Endothelial cell of umbilical vein (primary cell): ENCODE measurements at regions not wholly inside any gene's neighbourhood (a gene's known extent, or its start where the extent isn't known, plus 50 kb on each side); places are given as distances from the start of the nearest gene placed in this dataset.

Source experiments
- BruUV-seq: library from RNA; stranded (reverse); fragments of 400-500 nt; replicated peaks from 2 replicates; lab custom pipeline; 2021; lab: Mats Ljungman, UMichigan
- CTCF ChIA-PET: fragments of 300-600, 350-600 bp; sonication (Branson Sonifier 250); formaldehyde crosslinking; loops from one replicate; lab custom pipeline; 2021; ENCODE audit warnings: antibody characterized with exemption, inconsistent platforms; lab: Charles Lee
- POLR2A ChIA-PET: fragments of 300-600, 350-600 bp; sonication (Branson Sonifier 250); formaldehyde crosslinking; loops from one replicate; lab custom pipeline; 2021; ENCODE audit warnings: antibody characterized with exemption, inconsistent platforms; lab: Charles Lee
- DNase-seq: peaks from one replicate; pipeline ENCODE4 v3.0.0-alpha.2; 2011; ENCODE audit warnings: low read depth, low spot score
- FAIRE-seq: peaks from 2 replicates; lab custom pipeline; 2011; peaks lifted over from hg19 to GRCh38; lab: Jason Lieb, UNC
- H2AFZ ChIP-seq: 2 replicates; pipeline ENCODE4 v1.6.0; 2012; ENCODE audit warnings: low read depth, low read length, control low read depth, inconsistent platforms
- H3K27ac ChIP-seq: 2 replicates; pipeline ENCODE4 v1.5.1; 2011; ENCODE audit warnings: low read depth, mild to moderate bottlenecking, control low read depth, low read length, moderate library complexity; ENCODE audit not compliant: insufficient read depth
- H3K27me3 ChIP-seq, 2 experiments: 2 replicates each; pipeline versions ENCODE4 v1.6.0 to v1.6.1; 2011; ENCODE audit warnings: low read length in 2 of 2, mixed read lengths in 1 of 2; ENCODE audit not compliant: control insufficient read depth in 2 of 2, insufficient read depth in 2 of 2
- H3K36me3 ChIP-seq, 2 experiments: 2 replicates in 1 of 2; 3 replicates in 1 of 2; pipeline ENCODE4 v1.5.1; 2011; ENCODE audit warnings: low read length in 2 of 2, mild to moderate bottlenecking in 1 of 2, moderate library complexity in 1 of 2; ENCODE audit not compliant: control insufficient read depth in 2 of 2, insufficient read depth in 2 of 2; ENCODE audit errors: extremely low read depth in 1 of 2
- H3K4me1 ChIP-seq: 3 replicates; pipeline ENCODE4 v1.5.1; 2011; ENCODE audit warnings: mild to moderate bottlenecking, low read length; ENCODE audit not compliant: control insufficient read depth, insufficient read depth; ENCODE audit errors: extremely low read depth
- H3K4me2 ChIP-seq: 2 replicates; pipeline ENCODE4 v1.6.1; 2011; ENCODE audit warnings: low read length, control low read depth, mixed read lengths; ENCODE audit not compliant: insufficient read depth
- H3K4me3 ChIP-seq, 3 experiments: fragments of 200-600 bp in 1 of 3; sonication (generic), shearing (Covaris generic) in 1 of 3; replicated peaks in 1 of 3; 2 replicates each; pipeline ENCODE4 v1.5.1; 2011 to 2016; ENCODE audit warnings: control low read depth in 3 of 3, low read length in 3 of 3, mild to moderate bottlenecking in 2 of 3, inconsistent platforms in 1 of 3, low read depth in 1 of 3, moderate library complexity in 1 of 3; ENCODE audit not compliant: insufficient read depth in 1 of 3
- H3K79me2 ChIP-seq: 2 replicates; pipeline ENCODE4 v1.6.0; 2012; ENCODE audit warnings: low read length, inconsistent platforms; ENCODE audit not compliant: control insufficient read depth, insufficient read depth
- H3K9ac ChIP-seq: replicated peaks from 2 replicates; pipeline ENCODE3; 2011; ENCODE audit warnings: low read length, control low read depth; ENCODE audit not compliant: insufficient read depth; ENCODE audit errors: extremely low read depth
- H3K9me1 ChIP-seq: replicated peaks from 3 replicates; pipeline ENCODE4 v1.6.0; 2011; ENCODE audit warnings: mild to moderate bottlenecking, low read length; ENCODE audit not compliant: control insufficient read depth, insufficient read depth; ENCODE audit errors: extremely low read depth
- H3K9me3 ChIP-seq: replicated peaks from 2 replicates; pipeline ENCODE4 v1.5.1; 2012; ENCODE audit warnings: low read length, inconsistent platforms; ENCODE audit not compliant: control insufficient read depth, insufficient read depth
- H4K20me1 ChIP-seq: replicated peaks from 2 replicates; pipeline ENCODE3; 2011; ENCODE audit warnings: mild to moderate bottlenecking, low read length; ENCODE audit not compliant: control insufficient read depth, insufficient read depth; ENCODE audit errors: extremely low read depth
- EZH2 ChIP-seq: IDR thresholded peaks from 2 replicates; pipeline ENCODE4 v1.6.1; 2012; ENCODE audit warnings: borderline replicate concordance, low read depth, mild to moderate bottlenecking, moderate library complexity, low read length, inconsistent platforms; ENCODE audit not compliant: severe bottlenecking
- FOS ChIP-seq: IDR thresholded peaks from 2 replicates; pipeline ENCODE4 v1.6.1; 2011; ENCODE audit warnings: mild to moderate bottlenecking, low read length, moderate library complexity, borderline replicate concordance; ENCODE audit not compliant: insufficient read depth
- GATA2 ChIP-seq: IDR thresholded peaks from 2 replicates; pipeline ENCODE4 v1.7.0; 2011; ENCODE audit warnings: low read depth, mild to moderate bottlenecking, moderate library complexity, mixed read lengths, low read length; ENCODE audit not compliant: insufficient read length, insufficient read depth
- JUN ChIP-seq: IDR thresholded peaks from 2 replicates; pipeline ENCODE4 v1.6.1; 2011; ENCODE audit warnings: borderline replicate concordance, low read depth; ENCODE audit not compliant: insufficient read length, insufficient read depth
- MYC ChIP-seq: IDR thresholded peaks from one replicate; pipeline ENCODE4 v1.6.1; 2011; ENCODE audit warnings: mild to moderate bottlenecking, low read depth, low read length
- POLR2A ChIP-seq: IDR thresholded peaks from 2 replicates; pipeline ENCODE4 v1.6.1; 2012; ENCODE audit warnings: low read depth, mild to moderate bottlenecking, control low read depth, low read length
- POLR2AphosphoS5 ChIP-seq: IDR thresholded peaks from 2 replicates; pipeline ENCODE4 v1.6.1; 2012; ENCODE audit warnings: low read depth, mild to moderate bottlenecking, control low read depth, low read length, moderate library complexity; ENCODE audit not compliant: insufficient read depth
- dilution Hi-C: fragments of 300-500 bp; cut with MboI; formaldehyde crosslinking; loops from one replicate; pipeline ENCODE4 v1.15.0; 2019; ENCODE audit warnings: low sequenced_read_pairs; ENCODE audit not compliant: extremely low pct_ligation_motif_present
- intact Hi-C: fragments of 100-400 bp; cut with micrococcal nuclease; formaldehyde crosslinking; loops from one replicate; pipeline ENCODE4 v1.10.0; 2022
- TF ChIP-seq, protein P1 (sequence below): IDR thresholded peaks from 2 replicates; pipeline ENCODE4 v1.6.1; 2011; ENCODE audit not compliant: insufficient read depth, insufficient read length
- TF ChIP-seq, protein P2 (sequence below), 2 donors: IDR thresholded peaks; 1 replicate in 1 of 2; 2 replicates in 1 of 2; pipeline ENCODE4 v1.5.1; 2011; ENCODE audit warnings: low read length in 2 of 2, mild to moderate bottlenecking in 2 of 2, moderate library complexity in 2 of 2, control low read depth in 1 of 2, inconsistent platforms in 1 of 2, low read depth in 1 of 2; ENCODE audit not compliant: insufficient read depth in 1 of 2; ENCODE audit errors: extremely low read depth in 1 of 2

DNA sequence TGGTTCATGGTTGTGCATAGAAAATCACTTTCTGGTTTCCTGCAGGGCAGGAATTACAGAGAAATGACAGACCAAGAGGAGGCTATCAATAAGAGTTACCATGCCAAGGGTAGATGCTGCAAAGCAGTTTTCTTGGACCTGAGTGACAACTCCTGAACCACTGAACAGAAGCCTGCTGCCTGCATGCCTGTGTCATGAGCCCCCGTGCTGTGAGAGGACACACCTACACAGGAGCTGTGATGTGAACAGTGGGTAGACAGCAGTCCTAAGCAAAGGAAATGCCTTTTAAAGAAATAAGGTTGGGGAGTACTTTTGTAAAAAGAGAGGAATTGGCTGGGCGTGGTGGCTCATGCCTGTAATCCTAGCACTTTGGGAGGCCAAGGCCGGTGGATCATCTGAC is 54.2 kb upstream of the CREB1 start:
- H3K79me2 ChIP-seq: no peaks in the 10 kb centered on the region
- peaks cover 9% of the 10 kb centered on the region for H3K4me1 ChIP-seq
- POLR2A ChIA-PET: interaction anchor here (0.6 kb wide), 1 partner anchor 33 kb away, joined by 4 read pairs; no protein-coding TSS in a partner anchor
- dilution Hi-C loops: no loop called here
- DNase-seq (no peak), FAIRE-seq (no peak)
- H3K9ac ChIP-seq: no peak overlapping the region
- H3K27me3 ChIP-seq: no peaks in the 10 kb centered on the region
- no peak overlapping the region for H3K4me3 ChIP-seq
- no peaks in the 10 kb centered on the region for H3K9me3 ChIP-seq
- H3K27ac ChIP-seq: no peak overlapping the region
- no peaks in the 10 kb centered on the region for H4K20me1 ChIP-seq
- intact Hi-C loops: loop anchor here (10.0 kb wide), 2 partner anchors 559 to 921 kb away; no protein-coding TSS in a partner anchor
- CTCF ChIA-PET: interaction anchor here (0.8 to 2.4 kb wide), 3 partner anchors 402 to 675 kb away, joined by 3 to 10 read pairs (median 3); no protein-coding TSS in a partner anchor
- no peak overlapping the region for H2AFZ ChIP-seq
- H3K36me3 ChIP-seq: no peaks in the 10 kb centered on the region
- no peaks in the 10 kb centered on the region for H3K9me1 ChIP-seq
- no TSS peak for BruUV-seq
- H3K4me2 ChIP-seq: no peak overlapping the region
- TF ChIP-seq JUN (no peak), GATA2 (no peak), POLR2AphosphoS5 (no peak), EZH2 (no peak), FOS (no peak), POLR2A (no peak), MYC (no peak)
- TF ChIP-seq, protein P1, sequence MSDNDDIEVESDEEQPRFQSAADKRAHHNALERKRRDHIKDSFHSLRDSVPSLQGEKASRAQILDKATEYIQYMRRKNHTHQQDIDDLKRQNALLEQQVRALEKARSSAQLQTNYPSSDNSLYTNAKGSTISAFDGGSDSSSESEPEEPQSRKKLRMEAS: no peak
- TF ChIP-seq, protein P2, sequence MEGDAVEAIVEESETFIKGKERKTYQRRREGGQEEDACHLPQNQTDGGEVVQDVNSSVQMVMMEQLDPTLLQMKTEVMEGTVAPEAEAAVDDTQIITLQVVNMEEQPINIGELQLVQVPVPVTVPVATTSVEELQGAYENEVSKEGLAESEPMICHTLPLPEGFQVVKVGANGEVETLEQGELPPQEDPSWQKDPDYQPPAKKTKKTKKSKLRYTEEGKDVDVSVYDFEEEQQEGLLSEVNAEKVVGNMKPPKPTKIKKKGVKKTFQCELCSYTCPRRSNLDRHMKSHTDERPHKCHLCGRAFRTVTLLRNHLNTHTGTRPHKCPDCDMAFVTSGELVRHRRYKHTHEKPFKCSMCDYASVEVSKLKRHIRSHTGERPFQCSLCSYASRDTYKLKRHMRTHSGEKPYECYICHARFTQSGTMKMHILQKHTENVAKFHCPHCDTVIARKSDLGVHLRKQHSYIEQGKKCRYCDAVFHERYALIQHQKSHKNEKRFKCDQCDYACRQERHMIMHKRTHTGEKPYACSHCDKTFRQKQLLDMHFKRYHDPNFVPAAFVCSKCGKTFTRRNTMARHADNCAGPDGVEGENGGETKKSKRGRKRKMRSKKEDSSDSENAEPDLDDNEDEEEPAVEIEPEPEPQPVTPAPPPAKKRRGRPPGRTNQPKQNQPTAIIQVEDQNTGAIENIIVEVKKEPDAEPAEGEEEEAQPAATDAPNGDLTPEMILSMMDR (IDR thresholded peaks at IDR 0.05; ENCODE audit: extremely low read depth in 1 of 2, insufficient read depth in 1 of 2, low read depth in 1 of 2, low read length in 2 of 2): no peak
